SH-SY5Y (cell line): ENCODE measurements at regions not wholly inside any gene's neighbourhood (a gene's known extent, or its start where the extent isn't known, plus 50 kb on each side); places are given as distances from the start of the nearest gene placed in this dataset.

ENCODE experiments used
- GATA2 ChIP-seq: IDR thresholded peaks from 2 replicates; pipeline ENCODE4 v1.6.1; 2011; ENCODE audit warnings: mild to moderate bottlenecking, low read depth, low read length
- GATA3 ChIP-seq: IDR thresholded peaks from 2 replicates; pipeline ENCODE4 v1.6.1; 2011; ENCODE audit warnings: low read depth, mild to moderate bottlenecking, low read length, moderate library complexity

GRCh38 chrX:7280520-7280919 lies 132.6 kb upstream of the PUDP start:
- TF ChIP-seq GATA2 (no peak), GATA3 (no peak)
